NCI-H226 (cell line): ENCODE measurements at regions not wholly inside any gene's neighbourhood (a gene's known extent, or its start where the extent isn't known, plus 50 kb on each side); places are given as distances from the start of the nearest gene placed in this dataset.

Experiments
- DNase-seq: peaks from one replicate; pipeline ENCODE4 v3.0.0-alpha.2; 2015

DNA sequence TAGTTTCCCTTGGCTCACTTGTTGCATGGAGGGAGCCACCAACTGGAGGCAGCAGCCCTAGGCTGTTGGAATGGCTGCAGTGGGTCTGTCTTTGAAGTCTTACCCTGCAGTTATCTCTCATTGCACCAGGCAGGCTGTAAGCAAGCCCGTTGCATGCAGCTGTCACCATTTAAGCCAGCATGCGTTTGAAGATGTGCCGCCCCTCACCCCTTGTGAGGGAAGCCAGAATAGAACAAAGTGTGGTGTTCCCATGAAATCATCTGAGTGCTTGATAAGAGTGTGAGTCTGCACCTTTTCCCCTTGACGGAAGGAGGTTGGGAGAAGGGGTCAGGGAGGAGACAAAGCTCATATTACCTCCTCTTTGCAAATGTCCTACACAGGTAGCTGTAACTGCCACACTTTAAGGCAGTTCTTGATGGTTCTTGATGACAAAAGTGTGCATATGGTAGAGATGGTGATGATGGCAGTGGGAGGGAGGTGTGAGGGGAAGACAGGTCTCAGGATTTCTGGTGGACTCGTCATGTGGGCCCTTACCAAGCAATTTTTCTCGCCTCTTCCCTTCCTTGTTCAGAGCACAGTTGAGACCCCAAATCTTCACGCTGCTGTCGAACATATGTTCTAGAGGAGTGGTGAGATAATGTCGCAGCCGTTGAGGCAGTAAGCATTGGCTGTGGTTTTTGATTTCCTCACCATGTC lies 191.4 kb upstream of the LEF1 start:
- DNase-seq = no peak

DNA sequence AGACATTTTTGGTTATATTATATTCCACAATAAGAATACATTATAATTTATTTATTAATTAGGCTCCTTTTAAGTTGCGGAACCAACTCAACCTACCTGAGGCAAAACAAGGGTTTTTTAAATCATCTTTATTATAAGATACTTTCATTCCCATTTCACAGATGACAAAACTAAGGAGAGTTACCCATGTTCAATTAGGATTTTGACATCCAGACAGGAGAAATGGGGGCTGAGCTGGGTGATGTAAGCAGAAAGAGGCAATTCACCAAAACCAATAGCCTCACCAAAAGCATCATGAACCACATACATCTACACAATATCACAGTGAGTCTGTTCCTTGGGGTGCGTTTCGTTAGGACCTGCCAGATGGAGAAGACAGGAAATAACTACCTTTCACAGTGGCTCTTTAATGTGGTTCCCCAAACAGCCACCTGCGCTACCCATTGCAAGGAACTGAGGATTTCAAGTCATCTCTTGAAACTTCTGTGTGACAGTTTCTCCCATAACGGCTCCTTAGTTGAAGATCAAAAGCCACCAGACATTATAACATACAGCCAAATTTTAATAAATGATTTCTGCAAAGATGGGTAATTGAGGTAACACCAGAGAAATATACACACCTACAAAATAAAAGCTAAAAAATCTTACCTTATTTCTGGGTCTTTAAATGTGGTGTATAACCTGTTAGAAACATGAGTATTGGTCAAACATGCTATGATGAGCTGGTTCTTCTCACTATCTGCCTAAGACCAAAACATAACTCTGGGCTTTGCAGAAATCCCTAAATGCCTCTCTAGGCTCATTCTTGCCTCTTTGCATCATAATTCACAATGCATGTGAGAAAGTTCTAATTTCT lies 190.6 kb upstream of the LEF1 start:
- DNase-seq = no peak

DNA sequence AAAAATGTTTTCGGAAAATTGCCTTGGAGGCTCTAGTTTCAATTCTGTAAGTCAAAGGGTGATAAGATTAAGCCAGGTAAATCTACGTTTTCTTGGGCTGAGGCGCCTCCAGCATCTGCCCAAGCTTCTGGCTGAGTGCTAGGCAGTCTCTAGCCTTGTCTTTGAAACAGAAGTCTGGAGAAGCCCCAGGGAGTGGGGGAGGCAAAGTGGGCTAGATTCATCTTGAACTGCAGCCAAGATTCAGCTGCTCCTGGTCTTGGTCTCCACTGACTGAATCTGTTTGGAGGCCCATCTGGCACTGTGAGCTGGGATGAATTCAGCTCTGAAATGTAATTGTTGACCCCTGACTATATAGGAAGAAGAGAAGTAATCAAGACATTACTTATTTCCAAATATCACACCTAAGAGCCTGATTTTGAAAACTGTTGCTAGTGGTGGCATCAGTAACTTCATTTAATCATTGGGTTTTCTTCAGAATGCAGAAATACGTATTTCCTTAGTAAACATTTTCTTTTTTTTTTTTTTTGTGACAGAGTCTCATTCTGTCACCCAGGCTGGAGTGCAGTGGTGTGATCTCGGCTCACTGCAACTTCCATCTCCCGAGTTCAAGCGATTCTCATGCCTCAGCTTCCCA lies 187.3 kb upstream of the LEF1 start:
- DNase-seq = no peak

DNA sequence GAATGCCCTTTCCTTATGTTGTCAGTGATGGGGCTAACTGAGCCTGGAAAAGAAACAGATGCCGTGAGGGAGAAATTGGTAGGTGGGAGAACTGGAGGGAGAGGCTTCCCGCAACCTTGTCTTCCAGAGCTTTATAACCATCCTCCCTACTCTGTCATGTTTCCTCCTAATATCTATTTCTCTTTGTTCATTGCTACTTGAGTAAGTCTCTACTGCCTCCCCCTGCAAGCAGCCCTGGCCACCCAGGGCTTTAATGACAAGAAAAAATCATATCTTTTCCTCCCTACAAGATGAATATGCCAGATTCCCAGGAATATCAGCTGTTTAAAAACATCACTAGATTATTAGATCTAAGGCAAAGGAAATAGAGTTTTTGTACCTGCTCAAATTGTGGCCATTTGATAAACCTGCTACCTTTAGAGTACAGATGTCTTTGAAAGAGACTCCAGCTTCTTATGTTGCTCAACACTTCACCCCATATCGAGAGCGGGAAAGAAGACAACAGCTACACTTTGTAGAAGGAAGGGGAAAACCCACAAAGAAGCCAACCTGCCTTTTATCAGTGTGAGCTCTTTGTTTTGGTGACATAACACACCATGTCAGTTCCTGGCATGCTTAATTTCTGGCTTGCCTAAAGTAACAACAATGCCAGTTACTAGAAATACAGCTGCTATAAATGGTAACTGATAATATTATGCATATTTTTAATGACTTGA lies 186.6 kb upstream of the LEF1 start:
- no peak for DNase-seq

DNA sequence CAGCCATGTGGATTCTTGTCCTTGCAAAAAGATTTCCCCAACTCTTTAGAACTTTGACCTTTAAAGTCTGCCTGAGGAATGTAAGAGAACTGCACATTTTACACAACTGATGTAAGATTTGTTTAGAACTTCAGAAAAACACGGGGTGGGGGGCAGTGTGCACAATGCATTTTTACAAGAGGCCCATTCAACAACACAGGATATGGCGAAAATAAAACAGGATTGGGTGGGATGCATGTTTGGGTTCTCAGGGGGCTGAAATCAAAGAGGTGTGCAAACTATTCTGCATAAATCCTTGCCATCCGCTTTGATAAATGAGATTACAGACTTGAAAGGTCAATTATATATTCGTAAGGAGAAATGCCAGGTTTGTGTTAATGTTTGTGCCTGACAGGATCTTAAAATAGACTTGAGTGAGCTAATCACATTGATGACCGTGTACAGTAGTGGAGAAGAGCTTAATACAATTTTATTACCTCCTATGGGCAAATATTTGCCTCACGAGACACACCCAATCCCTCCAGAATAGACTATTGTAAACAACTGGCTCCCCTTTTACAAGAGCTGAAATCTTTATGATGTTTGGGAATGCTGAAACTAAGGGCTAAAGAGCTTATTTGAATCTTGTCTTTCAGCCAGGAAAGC lies 184.1 kb upstream of the LEF1 start:
- DNase-seq = no peak

DNA sequence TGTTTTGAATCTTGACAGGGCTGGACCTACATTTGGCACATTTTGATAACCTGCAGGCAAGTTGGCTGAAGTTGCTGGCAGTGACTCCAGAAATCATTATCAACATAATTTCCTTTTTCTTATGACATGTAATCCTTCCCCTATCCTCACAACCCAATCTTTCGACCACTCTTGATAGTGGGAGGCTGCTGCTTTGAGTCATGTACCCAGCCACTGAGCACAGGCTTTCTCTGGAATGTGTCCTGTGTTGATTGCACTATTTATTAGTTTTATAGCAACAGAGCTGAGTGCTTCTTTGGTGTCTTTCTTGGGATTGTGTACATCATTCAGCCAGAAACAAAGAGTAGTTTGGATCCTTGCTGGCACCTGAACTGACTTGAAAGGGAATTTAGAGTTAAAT lies 183.1 kb upstream of the LEF1 start:
- no peak for DNase-seq

DNA sequence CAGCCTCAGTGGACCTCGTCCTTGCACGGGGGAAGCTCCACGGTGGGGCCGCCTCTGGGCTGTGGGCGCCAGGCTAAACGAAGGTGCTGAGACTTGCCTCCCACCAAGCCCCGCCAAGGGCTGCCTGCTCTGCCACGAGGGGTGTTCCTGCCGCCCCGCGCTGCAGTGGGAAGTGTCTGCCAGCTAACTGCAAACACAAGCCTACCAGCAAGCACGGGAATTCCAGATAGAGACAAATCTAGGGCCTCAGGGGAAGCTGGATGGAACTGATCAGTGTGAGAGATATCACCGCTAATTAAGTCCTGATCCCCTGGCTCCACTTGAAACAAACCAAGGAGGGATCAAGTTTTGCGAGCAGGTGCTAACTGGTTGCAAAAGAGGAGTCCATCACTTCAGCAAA lies 181.6 kb upstream of the LEF1 start:
- no peak for DNase-seq

DNA sequence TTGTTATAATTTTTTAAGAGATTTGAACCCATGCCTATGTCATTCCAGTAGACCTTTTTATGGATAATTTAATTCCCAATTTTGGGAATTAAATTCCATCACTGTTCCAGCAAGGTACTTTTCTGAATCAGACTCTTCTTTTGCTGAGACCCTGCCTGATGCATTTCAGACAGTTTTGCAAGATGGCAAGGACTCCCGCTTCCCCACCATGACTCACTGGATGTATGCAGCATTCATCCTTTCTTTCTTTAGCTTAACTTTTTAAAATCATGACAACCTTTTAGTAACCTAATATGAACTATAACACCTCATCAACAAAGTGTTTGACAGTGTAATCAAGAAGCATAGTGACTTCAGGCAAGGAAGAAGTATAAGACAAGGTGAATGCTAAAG lies 178.1 kb upstream of the LEF1 start:
- no peak for DNase-seq

DNA sequence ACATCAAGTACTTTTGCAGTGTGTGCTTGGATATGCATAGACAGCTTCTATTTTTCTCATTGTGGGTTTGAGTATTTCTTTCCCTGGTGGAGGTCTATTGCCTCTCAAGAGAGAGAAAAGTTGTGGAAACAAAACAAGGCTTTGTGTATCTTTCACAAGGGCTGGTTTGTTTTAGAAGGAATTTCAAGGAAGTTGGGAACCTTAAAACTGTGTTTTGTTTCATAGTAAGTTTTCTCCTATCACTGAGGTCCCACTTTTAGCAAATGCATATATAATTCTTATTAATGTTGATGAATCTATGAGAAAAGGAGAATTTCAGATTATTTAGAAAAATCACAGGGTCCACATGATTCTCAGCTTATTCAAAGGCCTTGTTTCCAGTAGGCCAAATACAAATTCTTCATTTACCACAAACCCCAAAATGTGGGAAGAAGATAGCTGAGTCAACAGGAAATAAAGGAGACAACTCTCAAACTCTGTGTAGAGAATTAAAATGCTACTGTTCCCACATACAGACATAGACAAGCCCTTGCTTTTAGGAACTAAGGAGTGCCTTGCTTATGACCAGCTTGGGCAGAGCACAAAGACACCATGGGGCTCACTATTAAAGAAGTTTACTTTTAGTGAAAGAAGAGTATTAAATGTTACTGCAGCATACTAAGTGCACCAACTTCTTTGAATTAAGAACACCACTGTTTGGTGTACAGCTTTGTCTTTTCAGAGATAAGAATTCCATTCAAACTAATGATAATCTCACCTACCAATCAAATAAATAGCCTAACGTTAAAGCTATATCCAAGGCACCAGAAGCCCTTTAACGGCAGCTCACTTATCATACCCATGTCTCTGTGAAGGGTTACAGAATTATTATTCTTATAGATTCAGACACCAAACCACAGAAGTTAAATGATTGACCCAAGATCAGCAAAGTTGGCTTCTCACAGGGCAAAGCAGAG lies 177.4 kb upstream of the LEF1 start:
- DNase-seq = no peak

DNA sequence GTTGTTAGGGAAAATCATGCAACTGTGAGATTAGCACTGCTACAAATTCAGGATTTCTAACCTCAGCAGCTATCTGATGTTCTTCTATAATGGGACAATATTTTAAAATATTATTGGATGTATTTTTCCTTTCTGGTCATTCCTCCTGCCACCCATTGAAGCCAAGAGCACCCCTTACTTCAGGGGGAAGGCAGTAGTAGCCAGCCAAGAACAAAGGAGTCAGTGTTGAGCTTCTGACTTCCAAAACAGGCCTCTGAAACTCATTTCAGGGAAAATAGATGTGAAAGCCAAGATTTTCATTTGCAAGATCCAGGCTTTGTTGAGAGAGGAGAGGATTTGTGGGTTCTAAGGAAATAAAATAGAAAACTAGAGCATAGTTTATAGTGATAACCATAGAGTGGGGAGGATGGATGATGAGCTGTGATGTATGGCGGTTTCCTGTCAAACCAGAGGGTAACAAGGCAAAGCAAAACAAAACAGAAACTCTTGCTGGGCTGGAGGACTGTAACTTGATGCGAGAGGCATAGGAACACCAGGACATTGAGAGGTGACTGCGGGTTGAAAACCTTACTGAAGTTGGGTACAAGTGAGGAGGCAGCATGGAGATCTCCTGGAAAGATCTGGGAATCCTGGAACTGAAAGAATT lies 173.7 kb upstream of the LEF1 start:
- DNase-seq = no peak

DNA sequence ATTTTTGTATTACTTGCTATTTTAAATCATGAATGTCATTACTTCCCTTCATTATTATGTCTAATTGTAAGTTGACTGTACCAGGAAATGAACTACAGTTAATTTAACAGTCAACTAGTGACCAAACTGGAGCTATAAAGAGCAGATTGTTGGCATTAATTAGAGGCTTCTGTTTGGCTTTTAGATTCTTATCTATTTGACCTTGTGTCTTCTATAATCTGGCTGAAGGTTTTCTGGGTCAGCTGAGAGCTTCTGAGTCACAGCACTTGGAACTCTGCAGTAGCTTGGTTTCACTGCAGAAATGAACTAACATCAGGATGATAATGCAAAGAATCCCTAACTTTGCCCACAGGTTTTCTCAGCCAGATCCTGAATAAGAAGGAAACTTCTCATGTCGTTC lies 169.2 kb upstream of the LEF1 start:
- no peak for DNase-seq

DNA sequence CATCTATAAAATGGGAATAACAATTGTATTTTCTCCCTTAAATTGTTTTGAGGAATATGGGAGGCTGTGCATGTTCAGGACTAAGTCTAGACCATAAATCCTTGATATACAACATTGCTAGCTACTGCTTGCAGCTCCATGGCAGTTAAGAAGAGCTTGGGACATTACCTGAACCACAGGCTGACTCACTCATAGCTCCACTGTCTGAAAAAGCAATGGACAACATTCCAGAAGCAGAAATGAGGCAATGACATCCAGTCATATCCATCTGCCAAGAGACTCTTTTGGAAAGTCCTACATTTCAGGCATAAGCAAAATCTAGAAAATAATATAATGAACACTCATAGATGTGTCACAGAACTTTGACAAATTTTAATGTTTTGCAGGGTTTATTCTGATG lies 167.3 kb upstream of the LEF1 start:
- DNase-seq = peak; percentile 3

DNA sequence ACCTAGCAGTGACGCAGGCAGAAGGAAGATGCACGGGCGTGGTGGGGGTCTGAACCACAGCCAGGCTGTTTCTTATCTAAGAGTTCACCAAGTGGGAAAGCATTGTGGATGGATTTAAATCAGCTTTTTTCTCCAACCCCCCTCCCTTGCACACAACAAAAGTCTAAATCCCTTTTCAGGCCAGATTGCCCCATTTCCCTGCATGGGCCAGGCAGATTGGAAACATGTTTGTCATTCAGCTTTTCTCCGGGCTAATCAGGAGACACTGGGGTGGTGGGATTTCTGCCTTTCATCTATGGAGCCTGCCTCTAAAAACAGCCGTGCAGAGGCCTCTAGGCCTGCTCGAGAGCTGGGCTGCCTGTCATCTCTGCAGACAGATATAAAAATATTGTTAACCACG lies 166.3 kb upstream of the LEF1 start:
- DNase-seq = no peak

DNA sequence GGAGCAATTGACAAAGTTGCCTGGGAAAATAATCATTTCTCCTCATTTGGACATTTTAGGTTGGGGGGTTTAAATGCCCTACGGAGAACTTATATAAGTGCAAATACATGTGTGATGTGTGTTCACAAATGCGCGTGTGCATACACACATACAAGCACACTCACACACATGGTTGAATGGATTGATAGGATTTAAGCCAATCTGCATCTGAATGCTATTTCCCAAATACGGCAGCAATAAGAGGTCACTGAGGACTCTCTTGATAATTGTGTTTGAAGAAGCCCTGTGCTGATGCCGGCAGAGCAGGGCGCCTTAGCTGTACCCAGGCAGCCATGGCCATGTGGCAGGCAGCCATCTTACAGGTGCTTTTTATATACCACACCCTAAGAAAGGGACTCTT lies 165.3 kb upstream of the LEF1 start:
- DNase-seq = no peak

DNA sequence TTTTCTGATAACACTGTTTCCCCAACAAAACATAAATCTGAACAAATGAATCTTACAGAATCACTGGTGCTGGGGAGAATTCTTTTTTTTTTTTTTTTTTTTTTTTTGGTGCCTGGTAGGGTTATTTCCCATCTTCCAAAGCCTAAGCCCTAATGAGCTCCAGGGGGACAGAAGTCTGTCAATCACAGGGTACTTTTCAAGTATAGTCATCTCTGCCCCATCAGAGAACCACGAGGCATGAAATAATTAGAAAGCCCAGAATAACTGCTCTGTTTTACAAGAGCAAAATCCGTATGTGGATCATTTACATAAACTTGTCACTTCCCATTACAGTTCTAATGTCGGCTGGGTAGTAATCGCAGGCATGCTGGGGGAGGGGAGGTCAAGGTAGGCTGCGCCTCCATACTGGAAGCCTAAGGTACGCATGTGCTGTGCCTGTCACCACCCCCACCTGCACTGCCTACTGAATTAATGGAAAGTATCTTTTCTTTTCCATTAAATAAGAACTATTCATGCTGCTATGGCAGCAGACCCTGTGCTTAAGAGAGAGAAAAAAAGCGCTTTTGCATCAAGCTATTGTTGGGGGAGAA lies 164.7 kb upstream of the LEF1 start:
- no peak for DNase-seq

DNA sequence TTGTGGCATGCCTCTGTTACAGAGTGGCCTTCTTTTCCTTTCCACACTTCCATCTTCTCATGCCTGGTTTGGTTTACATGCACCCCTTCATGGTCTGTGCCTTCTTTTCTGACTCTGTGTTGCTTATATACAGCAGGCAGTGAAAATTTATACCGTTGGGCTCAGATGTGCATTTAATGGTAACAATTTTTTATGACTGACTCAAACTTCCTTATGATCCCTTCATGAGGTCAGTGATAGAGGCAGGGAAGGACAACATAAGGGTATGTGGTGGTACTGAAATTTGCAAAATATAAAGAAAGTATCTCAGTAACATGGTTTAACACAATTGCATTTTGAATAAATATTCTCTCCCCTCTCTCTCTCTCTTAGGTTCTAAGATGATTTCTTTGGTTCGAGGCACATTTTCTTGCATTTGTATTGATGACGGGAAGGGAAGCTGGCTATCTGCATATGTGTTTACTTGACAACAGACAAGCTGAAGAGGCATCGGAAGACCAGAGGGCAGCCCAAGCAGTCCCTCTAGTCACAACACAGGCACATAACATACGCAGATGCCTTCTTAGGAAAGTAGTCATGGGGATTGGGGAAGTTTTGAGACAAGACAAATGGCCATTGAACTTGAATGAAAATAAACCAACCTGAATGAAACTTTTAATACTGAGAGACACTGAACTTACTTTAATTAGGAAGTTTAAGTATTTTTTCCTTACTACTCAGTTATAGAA lies 163.3 kb upstream of the LEF1 start:
- DNase-seq = no peak

DNA sequence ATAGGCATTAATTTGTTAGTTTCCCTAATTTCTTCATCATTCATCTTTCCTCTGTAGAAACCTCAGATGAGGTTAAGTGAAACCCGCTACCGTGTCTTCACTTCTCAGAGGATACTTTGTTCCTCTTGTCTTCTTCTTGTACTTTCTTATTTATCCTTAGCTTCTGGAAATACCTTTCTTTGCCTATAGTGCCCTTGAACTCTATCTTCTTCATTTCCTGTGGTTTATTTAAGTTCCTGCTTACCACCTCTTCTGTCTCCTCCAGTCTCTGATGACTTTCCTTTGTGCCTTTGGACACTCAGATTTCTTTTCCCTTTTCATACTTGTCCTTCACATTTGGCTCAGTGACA lies 159.6 kb upstream of the LEF1 start:
- DNase-seq = no peak

DNA sequence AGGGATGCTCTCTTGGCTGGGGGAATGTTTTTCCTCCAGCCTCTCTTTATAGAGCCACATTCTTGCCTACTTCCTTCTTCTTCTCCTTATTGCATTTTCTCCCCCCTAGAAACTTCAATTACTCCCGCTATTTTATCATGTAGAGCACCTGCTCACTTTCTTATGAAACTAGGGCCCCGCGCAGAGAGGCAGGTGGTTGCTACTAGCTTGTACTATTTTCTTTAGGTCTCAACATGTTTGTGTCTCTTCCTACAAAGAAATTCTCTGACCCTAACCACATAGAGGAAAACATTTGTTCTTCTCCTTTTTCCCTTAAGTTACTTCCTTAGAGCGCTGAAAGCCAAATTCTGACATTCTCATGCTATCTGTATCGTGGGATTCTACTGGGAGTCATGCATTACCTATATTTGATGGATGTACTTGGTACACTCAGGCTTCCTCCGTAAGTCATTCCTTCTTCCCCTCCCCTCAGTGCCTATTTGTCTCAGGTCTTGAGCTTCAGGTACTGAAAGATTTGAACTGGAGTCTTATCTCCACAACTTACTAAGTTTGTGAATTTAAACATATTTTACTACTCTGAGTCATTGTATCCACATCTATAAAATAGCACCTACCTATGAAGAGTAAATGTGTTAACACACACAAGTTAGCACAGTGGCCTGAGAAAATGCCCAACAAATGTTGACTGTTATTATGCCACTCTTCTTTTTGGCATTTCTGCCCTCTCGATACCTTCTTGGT lies 159.1 kb upstream of the LEF1 start:
- no peak for DNase-seq

DNA sequence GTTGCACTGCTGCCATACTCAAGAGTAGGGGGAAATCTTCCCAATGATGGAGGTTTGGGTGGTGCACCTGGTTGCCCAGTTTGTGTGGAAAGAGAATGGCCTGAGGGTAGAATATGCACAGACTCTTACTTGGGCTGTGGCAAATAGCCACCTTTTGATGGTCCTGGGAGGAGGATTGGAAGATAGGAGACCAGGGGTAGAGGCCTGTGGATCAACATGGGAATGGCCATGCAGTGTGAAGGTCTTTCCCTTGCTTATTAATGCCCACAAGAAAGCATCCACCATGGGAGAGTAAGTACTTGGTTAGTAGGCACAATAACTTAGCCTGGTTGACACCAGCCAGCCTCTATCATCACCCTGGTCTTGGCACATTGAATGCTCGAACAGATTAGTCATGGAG lies 156.8 kb upstream of the LEF1 start:
- DNase-seq = no peak

DNA sequence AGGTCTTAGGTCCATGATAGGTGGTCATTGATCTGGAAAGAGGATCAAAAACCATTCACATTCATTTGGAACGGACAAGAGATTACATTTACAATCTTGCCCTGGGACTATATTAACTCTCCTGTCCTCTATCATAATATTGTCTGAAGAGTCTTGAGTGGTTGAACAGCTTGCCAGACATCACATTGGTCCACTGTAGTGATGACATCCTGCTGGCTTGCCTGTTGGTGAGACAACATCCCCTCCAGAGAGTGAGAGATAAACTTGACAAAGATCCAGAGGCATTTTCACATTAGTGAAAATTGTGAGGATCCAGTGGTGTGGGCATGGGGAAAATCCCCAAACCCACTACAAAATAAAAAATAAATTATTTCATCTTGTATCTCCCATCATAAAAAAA lies 155.7 kb upstream of the LEF1 start:
- no peak for DNase-seq
